GM23338 (cell line): ENCODE measurements at regions not wholly inside any gene's neighbourhood (a gene's known extent, or its start where the extent isn't known, plus 50 kb on each side); places are given as distances from the start of the nearest gene placed in this dataset.

Experiments used
- EZH2 ChIP-seq: fragments of 200-600 bp; sonication (generic); IDR thresholded peaks from one replicate; pipeline ENCODE4 v1.8.0; 2017; ENCODE audit warnings: antibody characterized with exemption, mild to moderate bottlenecking, low read depth; ENCODE audit not compliant: unreplicated experiment
- EZH2phosphoT487 ChIP-seq: fragments of 200-600 bp; sonication (generic); IDR thresholded peaks from one replicate; pipeline ENCODE4 v1.8.1; 2018; ENCODE audit warnings: antibody characterized with exemption; ENCODE audit not compliant: unreplicated experiment
- POLR2AphosphoS5 ChIP-seq: IDR thresholded peaks from 2 replicates; pipeline ENCODE4 v1.6.1; 2016; ENCODE audit warnings: antibody characterized with exemption, low read depth
- STAT1 ChIP-seq: IDR thresholded peaks from one replicate; pipeline ENCODE4 v1.6.1; 2016; ENCODE audit warnings: antibody characterized with exemption; ENCODE audit not compliant: unreplicated experiment
- ZNF114 ChIP-seq: fragments of 250-450 bp; sonication (Bioruptor Pico); IDR thresholded peaks from 2 replicates; pipeline ENCODE4 v1.5.0; 2020; ENCODE audit warnings: mild to moderate bottlenecking, moderate library complexity
- ZNF331 ChIP-seq: fragments of 250-450 bp; sonication (Bioruptor Pico); IDR thresholded peaks from 2 replicates; pipeline ENCODE4 v1.5.0; 2020; ENCODE audit warnings: low read depth, mild to moderate bottlenecking, moderate library complexity
- TF ChIP-seq, protein P1 (sequence below): fragments of 250-450 bp; sonication (Bioruptor Pico); IDR thresholded peaks from 2 replicates; pipeline ENCODE4 v1.5.0; 2020; ENCODE audit warnings: mild to moderate bottlenecking, moderate library complexity
- TF ChIP-seq, protein P2 (sequence below): IDR thresholded peaks from one replicate; pipeline ENCODE4 v1.6.1; 2018; ENCODE audit warnings: antibody characterized with exemption; ENCODE audit not compliant: unreplicated experiment
- TF ChIP-seq, protein P3 (sequence below), 2 experiments: fragments of 200-600 bp in 1 of 2; sonication (generic) in 1 of 2; conservative IDR thresholded peaks; 2 replicates each; pipeline versions ENCODE4 v1.5.1 to v1.6.1; 2016 to 2017; ENCODE audit warnings: antibody characterized with exemption in 2 of 2, low read depth in 2 of 2, mild to moderate bottlenecking in 2 of 2, moderate library complexity in 1 of 2

- TF ChIP-seq, protein P1, sequence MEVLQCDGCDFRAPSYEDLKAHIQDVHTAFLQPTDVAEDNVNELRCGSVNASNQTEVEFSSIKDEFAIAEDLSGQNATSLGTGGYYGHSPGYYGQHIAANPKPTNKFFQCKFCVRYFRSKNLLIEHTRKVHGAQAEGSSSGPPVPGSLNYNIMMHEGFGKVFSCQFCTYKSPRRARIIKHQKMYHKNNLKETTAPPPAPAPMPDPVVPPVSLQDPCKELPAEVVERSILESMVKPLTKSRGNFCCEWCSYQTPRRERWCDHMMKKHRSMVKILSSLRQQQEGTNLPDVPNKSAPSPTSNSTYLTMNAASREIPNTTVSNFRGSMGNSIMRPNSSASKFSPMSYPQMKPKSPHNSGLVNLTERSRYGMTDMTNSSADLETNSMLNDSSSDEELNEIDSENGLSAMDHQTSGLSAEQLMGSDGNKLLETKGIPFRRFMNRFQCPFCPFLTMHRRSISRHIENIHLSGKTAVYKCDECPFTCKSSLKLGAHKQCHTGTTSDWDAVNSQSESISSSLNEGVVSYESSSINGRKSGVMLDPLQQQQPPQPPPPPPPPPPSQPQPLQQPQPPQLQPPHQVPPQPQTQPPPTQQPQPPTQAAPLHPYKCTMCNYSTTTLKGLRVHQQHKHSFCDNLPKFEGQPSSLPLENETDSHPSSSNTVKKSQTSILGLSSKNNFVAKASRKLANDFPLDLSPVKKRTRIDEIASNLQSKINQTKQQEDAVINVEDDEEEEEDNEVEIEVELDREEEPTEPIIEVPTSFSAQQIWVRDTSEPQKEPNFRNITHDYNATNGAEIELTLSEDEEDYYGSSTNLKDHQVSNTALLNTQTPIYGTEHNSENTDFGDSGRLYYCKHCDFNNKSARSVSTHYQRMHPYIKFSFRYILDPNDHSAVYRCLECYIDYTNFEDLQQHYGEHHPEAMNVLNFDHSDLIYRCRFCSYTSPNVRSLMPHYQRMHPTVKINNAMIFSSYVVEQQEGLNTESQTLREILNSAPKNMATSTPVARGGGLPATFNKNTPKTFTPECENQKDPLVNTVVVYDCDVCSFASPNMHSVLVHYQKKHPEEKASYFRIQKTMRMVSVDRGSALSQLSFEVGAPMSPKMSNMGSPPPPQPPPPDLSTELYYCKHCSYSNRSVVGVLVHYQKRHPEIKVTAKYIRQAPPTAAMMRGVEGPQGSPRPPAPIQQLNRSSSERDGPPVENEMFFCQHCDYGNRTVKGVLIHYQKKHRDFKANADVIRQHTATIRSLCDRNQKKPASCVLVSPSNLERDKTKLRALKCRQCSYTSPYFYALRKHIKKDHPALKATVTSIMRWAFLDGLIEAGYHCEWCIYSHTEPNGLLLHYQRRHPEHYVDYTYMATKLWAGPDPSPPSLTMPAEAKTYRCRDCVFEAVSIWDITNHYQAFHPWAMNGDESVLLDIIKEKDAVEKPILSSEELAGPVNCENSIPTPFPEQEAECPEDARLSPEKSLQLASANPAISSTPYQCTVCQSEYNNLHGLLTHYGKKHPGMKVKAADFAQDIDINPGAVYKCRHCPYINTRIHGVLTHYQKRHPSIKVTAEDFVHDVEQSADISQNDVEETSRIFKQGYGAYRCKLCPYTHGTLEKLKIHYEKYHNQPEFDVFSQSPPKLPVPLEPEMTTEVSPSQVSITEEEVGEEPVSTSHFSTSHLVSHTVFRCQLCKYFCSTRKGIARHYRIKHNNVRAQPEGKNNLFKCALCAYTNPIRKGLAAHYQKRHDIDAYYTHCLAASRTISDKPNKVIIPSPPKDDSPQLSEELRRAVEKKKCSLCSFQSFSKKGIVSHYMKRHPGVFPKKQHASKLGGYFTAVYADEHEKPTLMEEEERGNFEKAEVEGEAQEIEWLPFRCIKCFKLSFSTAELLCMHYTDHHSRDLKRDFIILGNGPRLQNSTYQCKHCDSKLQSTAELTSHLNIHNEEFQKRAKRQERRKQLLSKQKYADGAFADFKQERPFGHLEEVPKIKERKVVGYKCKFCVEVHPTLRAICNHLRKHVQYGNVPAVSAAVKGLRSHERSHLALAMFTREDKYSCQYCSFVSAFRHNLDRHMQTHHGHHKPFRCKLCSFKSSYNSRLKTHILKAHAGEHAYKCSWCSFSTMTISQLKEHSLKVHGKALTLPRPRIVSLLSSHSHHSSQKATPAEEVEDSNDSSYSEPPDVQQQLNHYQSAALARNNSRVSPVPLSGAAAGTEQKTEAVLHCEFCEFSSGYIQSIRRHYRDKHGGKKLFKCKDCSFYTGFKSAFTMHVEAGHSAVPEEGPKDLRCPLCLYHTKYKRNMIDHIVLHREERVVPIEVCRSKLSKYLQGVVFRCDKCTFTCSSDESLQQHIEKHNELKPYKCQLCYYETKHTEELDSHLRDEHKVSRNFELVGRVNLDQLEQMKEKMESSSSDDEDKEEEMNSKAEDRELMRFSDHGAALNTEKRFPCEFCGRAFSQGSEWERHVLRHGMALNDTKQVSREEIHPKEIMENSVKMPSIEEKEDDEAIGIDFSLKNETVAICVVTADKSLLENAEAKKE (CRISPR knock-in tag): no peak
- TF ChIP-seq, protein P2, sequence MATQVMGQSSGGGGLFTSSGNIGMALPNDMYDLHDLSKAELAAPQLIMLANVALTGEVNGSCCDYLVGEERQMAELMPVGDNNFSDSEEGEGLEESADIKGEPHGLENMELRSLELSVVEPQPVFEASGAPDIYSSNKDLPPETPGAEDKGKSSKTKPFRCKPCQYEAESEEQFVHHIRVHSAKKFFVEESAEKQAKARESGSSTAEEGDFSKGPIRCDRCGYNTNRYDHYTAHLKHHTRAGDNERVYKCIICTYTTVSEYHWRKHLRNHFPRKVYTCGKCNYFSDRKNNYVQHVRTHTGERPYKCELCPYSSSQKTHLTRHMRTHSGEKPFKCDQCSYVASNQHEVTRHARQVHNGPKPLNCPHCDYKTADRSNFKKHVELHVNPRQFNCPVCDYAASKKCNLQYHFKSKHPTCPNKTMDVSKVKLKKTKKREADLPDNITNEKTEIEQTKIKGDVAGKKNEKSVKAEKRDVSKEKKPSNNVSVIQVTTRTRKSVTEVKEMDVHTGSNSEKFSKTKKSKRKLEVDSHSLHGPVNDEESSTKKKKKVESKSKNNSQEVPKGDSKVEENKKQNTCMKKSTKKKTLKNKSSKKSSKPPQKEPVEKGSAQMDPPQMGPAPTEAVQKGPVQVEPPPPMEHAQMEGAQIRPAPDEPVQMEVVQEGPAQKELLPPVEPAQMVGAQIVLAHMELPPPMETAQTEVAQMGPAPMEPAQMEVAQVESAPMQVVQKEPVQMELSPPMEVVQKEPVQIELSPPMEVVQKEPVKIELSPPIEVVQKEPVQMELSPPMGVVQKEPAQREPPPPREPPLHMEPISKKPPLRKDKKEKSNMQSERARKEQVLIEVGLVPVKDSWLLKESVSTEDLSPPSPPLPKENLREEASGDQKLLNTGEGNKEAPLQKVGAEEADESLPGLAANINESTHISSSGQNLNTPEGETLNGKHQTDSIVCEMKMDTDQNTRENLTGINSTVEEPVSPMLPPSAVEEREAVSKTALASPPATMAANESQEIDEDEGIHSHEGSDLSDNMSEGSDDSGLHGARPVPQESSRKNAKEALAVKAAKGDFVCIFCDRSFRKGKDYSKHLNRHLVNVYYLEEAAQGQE: no peak
- TF ChIP-seq STAT1: no peak
- TF ChIP-seq EZH2phosphoT487: no peak
- no peak for TF ChIP-seq EZH2
- TF ChIP-seq, protein P3, sequence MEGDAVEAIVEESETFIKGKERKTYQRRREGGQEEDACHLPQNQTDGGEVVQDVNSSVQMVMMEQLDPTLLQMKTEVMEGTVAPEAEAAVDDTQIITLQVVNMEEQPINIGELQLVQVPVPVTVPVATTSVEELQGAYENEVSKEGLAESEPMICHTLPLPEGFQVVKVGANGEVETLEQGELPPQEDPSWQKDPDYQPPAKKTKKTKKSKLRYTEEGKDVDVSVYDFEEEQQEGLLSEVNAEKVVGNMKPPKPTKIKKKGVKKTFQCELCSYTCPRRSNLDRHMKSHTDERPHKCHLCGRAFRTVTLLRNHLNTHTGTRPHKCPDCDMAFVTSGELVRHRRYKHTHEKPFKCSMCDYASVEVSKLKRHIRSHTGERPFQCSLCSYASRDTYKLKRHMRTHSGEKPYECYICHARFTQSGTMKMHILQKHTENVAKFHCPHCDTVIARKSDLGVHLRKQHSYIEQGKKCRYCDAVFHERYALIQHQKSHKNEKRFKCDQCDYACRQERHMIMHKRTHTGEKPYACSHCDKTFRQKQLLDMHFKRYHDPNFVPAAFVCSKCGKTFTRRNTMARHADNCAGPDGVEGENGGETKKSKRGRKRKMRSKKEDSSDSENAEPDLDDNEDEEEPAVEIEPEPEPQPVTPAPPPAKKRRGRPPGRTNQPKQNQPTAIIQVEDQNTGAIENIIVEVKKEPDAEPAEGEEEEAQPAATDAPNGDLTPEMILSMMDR (conservative IDR thresholded peaks at IDR 0.05; ENCODE audit: low read depth in 2 of 2): no peak
- no peak for TF ChIP-seq ZNF331
- TF ChIP-seq POLR2AphosphoS5: no peak
- no peak for TF ChIP-seq ZNF114 (CRISPR knock-in tag)
These were observed 808.7 kb upstream of the NECTIN3 start (continued) for GRCh38 chr3:110262896-110263295.
